ENCODE measurements at regions not wholly inside any gene's neighbourhood (a gene's known extent, or its start where the extent isn't known, plus 50 kb on each side); places are given as distances from the start of the nearest gene placed in this dataset.

DNA sequence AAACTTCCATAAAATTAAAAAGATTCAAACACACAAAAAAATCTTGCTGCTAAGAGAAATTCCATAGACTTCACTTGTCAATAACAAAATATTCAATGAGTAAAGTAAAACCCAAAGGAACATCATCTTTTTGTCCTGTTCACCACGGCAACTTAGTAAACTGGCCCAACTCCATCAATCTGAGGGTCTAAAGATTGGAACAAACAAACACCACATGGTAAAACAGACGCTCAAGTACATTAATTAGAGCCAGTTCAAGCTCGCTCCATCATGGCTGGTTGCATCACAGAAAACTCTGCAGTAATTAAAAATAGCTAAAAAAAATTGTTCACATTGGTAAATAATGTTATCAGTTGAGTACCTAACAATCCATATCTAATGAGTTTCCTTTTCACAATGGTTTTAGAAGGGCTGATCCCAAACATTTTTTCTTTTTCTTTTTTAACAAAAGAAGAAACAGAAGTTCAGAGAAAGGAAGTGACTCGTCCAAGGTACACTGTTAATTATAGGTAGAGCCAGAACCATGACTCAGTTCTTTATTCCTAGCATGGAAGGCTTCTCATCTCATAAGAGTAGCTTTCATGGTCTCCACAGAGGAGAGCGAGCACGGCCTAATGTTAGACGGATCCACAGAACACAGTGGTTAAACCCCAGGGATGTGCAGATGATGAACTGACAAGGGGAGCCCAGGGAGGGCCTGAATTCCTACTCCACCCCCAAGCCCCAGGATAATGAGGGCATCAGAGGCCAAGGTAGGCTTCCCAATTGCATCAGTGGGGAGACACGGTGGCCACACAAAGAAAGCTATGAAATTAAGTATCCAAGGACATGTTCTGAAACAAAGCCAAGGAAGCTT, 79.2 kb upstream of the ARHGEF3 start:
- TF ChIP-seq, protein P1, sequence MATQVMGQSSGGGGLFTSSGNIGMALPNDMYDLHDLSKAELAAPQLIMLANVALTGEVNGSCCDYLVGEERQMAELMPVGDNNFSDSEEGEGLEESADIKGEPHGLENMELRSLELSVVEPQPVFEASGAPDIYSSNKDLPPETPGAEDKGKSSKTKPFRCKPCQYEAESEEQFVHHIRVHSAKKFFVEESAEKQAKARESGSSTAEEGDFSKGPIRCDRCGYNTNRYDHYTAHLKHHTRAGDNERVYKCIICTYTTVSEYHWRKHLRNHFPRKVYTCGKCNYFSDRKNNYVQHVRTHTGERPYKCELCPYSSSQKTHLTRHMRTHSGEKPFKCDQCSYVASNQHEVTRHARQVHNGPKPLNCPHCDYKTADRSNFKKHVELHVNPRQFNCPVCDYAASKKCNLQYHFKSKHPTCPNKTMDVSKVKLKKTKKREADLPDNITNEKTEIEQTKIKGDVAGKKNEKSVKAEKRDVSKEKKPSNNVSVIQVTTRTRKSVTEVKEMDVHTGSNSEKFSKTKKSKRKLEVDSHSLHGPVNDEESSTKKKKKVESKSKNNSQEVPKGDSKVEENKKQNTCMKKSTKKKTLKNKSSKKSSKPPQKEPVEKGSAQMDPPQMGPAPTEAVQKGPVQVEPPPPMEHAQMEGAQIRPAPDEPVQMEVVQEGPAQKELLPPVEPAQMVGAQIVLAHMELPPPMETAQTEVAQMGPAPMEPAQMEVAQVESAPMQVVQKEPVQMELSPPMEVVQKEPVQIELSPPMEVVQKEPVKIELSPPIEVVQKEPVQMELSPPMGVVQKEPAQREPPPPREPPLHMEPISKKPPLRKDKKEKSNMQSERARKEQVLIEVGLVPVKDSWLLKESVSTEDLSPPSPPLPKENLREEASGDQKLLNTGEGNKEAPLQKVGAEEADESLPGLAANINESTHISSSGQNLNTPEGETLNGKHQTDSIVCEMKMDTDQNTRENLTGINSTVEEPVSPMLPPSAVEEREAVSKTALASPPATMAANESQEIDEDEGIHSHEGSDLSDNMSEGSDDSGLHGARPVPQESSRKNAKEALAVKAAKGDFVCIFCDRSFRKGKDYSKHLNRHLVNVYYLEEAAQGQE (IDR thresholded peaks at IDR 0.05; ENCODE audit: insufficient replicate concordance, low read depth), result no peak
- TF ChIP-seq GABPA (IDR thresholded peaks at IDR 0.05; ENCODE audit: low read depth), result no peak
- no peak for TF ChIP-seq SPI1 (IDR thresholded peaks at IDR 0.05; ENCODE audit: borderline replicate concordance, low read depth)
- TF ChIP-seq, protein P2, sequence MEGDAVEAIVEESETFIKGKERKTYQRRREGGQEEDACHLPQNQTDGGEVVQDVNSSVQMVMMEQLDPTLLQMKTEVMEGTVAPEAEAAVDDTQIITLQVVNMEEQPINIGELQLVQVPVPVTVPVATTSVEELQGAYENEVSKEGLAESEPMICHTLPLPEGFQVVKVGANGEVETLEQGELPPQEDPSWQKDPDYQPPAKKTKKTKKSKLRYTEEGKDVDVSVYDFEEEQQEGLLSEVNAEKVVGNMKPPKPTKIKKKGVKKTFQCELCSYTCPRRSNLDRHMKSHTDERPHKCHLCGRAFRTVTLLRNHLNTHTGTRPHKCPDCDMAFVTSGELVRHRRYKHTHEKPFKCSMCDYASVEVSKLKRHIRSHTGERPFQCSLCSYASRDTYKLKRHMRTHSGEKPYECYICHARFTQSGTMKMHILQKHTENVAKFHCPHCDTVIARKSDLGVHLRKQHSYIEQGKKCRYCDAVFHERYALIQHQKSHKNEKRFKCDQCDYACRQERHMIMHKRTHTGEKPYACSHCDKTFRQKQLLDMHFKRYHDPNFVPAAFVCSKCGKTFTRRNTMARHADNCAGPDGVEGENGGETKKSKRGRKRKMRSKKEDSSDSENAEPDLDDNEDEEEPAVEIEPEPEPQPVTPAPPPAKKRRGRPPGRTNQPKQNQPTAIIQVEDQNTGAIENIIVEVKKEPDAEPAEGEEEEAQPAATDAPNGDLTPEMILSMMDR (IDR thresholded peaks at IDR 0.05; ENCODE audit: insufficient read depth, low read length), result no peak
- no peak for TF ChIP-seq POLR2AphosphoS5 (IDR thresholded peaks at IDR 0.05; ENCODE audit: low read depth)
- Histone ChIP-seq H3K4me3 (replicated peaks; ENCODE audit: insufficient read depth, low read length) (no peak overlapping the region), H3K27me3 (ENCODE audit: insufficient read depth, poor library complexity, severe bottlenecking) (no peaks in the 10 kb centered on the region), H3K27ac (replicated peaks) (no peak overlapping the region)
- no peak for DNase-seq (ENCODE audit: low read depth in 1 of 2, low spot score in 1 of 2)

DNA sequence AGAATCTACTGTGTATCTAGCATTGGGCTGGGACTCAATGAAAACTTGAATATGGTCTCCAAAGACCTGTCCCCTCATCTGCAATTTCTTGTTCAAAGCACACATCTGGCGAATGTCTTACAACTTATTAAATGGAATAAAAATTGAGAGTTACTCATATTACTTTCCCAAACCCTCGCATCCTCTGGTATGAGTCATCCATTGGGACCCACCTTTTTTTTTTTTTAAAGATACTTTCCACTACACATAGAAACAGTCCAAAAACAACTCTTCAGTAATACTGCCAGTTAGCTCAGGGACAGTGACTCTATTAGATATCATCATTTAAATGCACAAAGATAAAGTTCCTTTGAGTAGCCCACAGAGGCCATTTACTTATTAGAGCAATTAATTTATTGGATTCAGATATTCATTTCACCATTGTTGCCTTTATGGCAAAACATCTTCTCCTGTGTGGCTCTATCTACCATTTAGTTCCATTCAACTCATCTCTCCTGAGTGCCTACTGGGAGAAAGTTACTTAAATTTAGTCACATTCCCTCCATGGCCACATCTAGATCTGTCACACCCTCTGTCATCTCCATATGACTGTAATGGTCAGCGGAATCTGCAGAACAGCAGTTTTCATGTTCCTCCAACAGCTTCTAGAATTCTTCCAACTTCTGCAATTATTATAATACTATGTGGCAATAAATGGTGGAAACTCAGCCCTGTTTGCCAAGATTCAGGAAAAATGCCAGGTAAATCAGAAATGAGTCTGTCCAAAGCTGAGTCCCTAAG, 77.9 kb upstream of the ARHGEF3 start:
- H3K27me3 ChIP-seq (ENCODE audit: insufficient read depth, poor library complexity, severe bottlenecking), result no peaks in the 10 kb centered on the region
- H3K27ac ChIP-seq (replicated peaks), result no peak overlapping the region
- no peak overlapping the region for H3K4me3 ChIP-seq (replicated peaks; ENCODE audit: insufficient read depth, low read length)
- TF ChIP-seq, protein P2 (IDR thresholded peaks at IDR 0.05; ENCODE audit: insufficient read depth, low read length), result no peak
- no peak for TF ChIP-seq POLR2AphosphoS5 (IDR thresholded peaks at IDR 0.05; ENCODE audit: low read depth)
- no peak for TF ChIP-seq SPI1 (IDR thresholded peaks at IDR 0.05; ENCODE audit: borderline replicate concordance, low read depth)
- no peak for TF ChIP-seq GABPA (IDR thresholded peaks at IDR 0.05; ENCODE audit: low read depth)
- TF ChIP-seq, protein P1 (IDR thresholded peaks at IDR 0.05; ENCODE audit: insufficient replicate concordance, low read depth), result no peak
- DNase-seq (ENCODE audit: low read depth in 1 of 2, low spot score in 1 of 2), result no peak

DNA sequence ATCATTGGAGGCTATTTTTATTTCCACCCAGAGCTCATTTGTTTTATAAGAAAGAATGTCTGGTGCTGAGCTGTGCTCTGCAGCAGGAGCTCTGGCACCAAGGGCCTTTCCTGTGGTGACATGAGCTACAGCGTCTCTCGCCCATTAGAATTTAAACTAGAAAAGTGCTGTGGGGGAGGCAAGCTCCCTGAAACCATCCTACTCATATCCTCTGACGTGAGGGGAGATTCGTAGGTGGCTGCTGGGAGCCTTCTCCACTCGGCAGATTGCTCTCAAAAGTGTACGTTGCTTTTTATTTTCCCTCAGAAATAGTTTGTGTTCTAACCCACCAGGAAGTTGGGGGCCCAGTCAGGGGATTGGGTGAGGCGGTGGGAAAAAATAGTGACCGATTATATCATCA, 76.3 kb upstream of the ARHGEF3 start:
- H3K4me3 ChIP-seq (replicated peaks; ENCODE audit: insufficient read depth, low read length), result no peak overlapping the region
- TF ChIP-seq POLR2AphosphoS5 (IDR thresholded peaks at IDR 0.05; ENCODE audit: low read depth), result no peak
- TF ChIP-seq, protein P1 (IDR thresholded peaks at IDR 0.05; ENCODE audit: insufficient replicate concordance, low read depth), result no peak

More for the DNA sequence above, 76.3 kb upstream of the ARHGEF3 start:
- no peak for DNase-seq (ENCODE audit: low read depth in 1 of 2, low spot score in 1 of 2)
- Histone ChIP-seq H3K27me3 (ENCODE audit: insufficient read depth, poor library complexity, severe bottlenecking) (no peaks in the 10 kb centered on the region), H3K27ac (replicated peaks) (no peak overlapping the region)

All from HL-60 (cell line).